Keratinocyte (primary cell): ENCODE measurements at regions not wholly inside any gene's neighbourhood (a gene's known extent, or its start where the extent isn't known, plus 50 kb on each side); places are given as distances from the start of the nearest gene placed in this dataset.

ENCODE experiments used
- DNase-seq: peaks from one replicate; pipeline ENCODE4 v3.0.0-alpha.2; 2011; ENCODE audit warnings: low read depth, missing footprints, low spot score
- FAIRE-seq: peaks from 2 replicates; lab custom pipeline; 2011; peaks lifted over from hg19 to GRCh38; lab: Jason Lieb, UNC
- H2AFZ ChIP-seq: 2 replicates; pipeline ENCODE4 v1.6.0; 2012; ENCODE audit warnings: low read length, control low read depth, inconsistent platforms; ENCODE audit not compliant: control insufficient read depth
- H3K27ac ChIP-seq: 2 replicates; pipeline ENCODE4 v1.5.1; 2011; ENCODE audit warnings: low read length; ENCODE audit not compliant: control insufficient read depth, insufficient read depth
- H3K27me3 ChIP-seq: 3 replicates; pipeline ENCODE4 v1.6.0; 2011; ENCODE audit warnings: low read length; ENCODE audit not compliant: control insufficient read depth, insufficient read depth; ENCODE audit errors: extremely low read depth
- H3K36me3 ChIP-seq, 2 experiments: 2 replicates in 1 of 2; 3 replicates in 1 of 2; pipeline ENCODE4 v1.5.1; 2011; ENCODE audit warnings: low read length in 2 of 2, mild to moderate bottlenecking in 1 of 2; ENCODE audit not compliant: control insufficient read depth in 2 of 2, insufficient read depth in 2 of 2; ENCODE audit errors: extremely low read depth in 1 of 2
- H3K4me1 ChIP-seq: 3 replicates; pipeline ENCODE4 v1.5.1; 2011; ENCODE audit warnings: low read length; ENCODE audit not compliant: control insufficient read depth, insufficient read depth; ENCODE audit errors: extremely low read depth
- H3K4me2 ChIP-seq: 3 replicates; pipeline ENCODE4 v1.6.0; 2011; ENCODE audit warnings: low read depth, low read length; ENCODE audit not compliant: control insufficient read depth, insufficient read depth; ENCODE audit errors: extremely low read depth
- H3K4me3 ChIP-seq, 3 experiments: fragments of 200-600 bp in 1 of 3; sonication (generic) in 1 of 3; 2 replicates in 2 of 3; 3 replicates in 1 of 3; pipeline ENCODE4 v1.5.1; 2011 to 2016; ENCODE audit warnings: low read length in 3 of 3, mild to moderate bottlenecking in 3 of 3, control low read depth in 2 of 3, inconsistent platforms in 1 of 3, low read depth in 1 of 3, mixed read lengths in 1 of 3, mixed run types in 1 of 3, moderate library complexity in 1 of 3; ENCODE audit not compliant: control insufficient read depth in 2 of 3, insufficient read depth in 2 of 3; ENCODE audit errors: extremely low read depth in 1 of 3
- H3K79me2 ChIP-seq: 2 replicates; pipeline ENCODE4 v1.6.0; 2012; ENCODE audit warnings: low read length; ENCODE audit not compliant: control insufficient read depth, insufficient read depth
- H3K9ac ChIP-seq: 3 replicates; pipeline ENCODE4 v1.6.0; 2011; ENCODE audit warnings: low read length; ENCODE audit not compliant: control insufficient read depth, insufficient read depth; ENCODE audit errors: extremely low read depth
- H3K9me1 ChIP-seq: 3 replicates; pipeline ENCODE4 v1.6.0; 2011; ENCODE audit warnings: low read length; ENCODE audit not compliant: control insufficient read depth, insufficient read depth; ENCODE audit errors: extremely low read depth
- H3K9me3 ChIP-seq: 2 replicates; pipeline ENCODE4 v1.5.1; 2012; ENCODE audit warnings: low read depth, low read length; ENCODE audit not compliant: control insufficient read depth
- H4K20me1 ChIP-seq: 3 replicates; pipeline ENCODE4 v1.6.0; 2011; ENCODE audit warnings: low read length; ENCODE audit not compliant: control insufficient read depth, insufficient read depth; ENCODE audit errors: extremely low read depth
- EZH2 ChIP-seq: IDR thresholded peaks from one replicate; pipeline ENCODE4 v1.6.1; 2012; ENCODE audit warnings: inconsistent platforms, mild to moderate bottlenecking, low read length, moderate library complexity
- dilution Hi-C: fragments of 300-500 bp; cut with MboI; formaldehyde crosslinking; loops from one replicate; pipeline ENCODE4 v1.7.0; 2020; ENCODE audit warnings: low sequenced_read_pairs; ENCODE audit not compliant: extremely low pct_ligation_motif_present
- TF ChIP-seq, protein P1 (sequence below), 3 experiments: IDR thresholded peaks in 1 of 3; conservative IDR thresholded peaks in 1 of 3; optimal IDR thresholded peaks in 1 of 3; 2 replicates in 2 of 3; 3 replicates in 1 of 3; pipeline versions ENCODE3 to v1.5.1; 2011; ENCODE audit warnings: low read length in 3 of 3, mild to moderate bottlenecking in 3 of 3, moderate library complexity in 2 of 3, control low read depth in 1 of 3, inconsistent platforms in 1 of 3; ENCODE audit not compliant: insufficient read depth in 2 of 3; ENCODE audit errors: extremely low read depth in 1 of 3

GRCh38 chr1:83552820-83553219, 446.1 kb downstream of the TTLL7 start:
- Histone ChIP-seq H3K4me3 (no peak overlapping the region), H4K20me1 (no peaks in the 10 kb centered on the region), H3K9me3 (no peaks in the 10 kb centered on the region), H3K9me1 (no peaks in the 10 kb centered on the region), H3K4me2 (no peak overlapping the region), H3K27ac (no peak overlapping the region), H3K27me3 (peaks cover 4% of the 10 kb centered on the region), H3K4me1 (no peaks in the 10 kb centered on the region), H3K36me3 (no peaks in the 10 kb centered on the region), H3K9ac (no peak overlapping the region), H3K79me2 (no peaks in the 10 kb centered on the region), H2AFZ (no peak overlapping the region)
- DNase-seq (no peak), FAIRE-seq (no peak)
- dilution Hi-C loops: no loop called here
- TF ChIP-seq EZH2: no peak
- TF ChIP-seq, protein P1, sequence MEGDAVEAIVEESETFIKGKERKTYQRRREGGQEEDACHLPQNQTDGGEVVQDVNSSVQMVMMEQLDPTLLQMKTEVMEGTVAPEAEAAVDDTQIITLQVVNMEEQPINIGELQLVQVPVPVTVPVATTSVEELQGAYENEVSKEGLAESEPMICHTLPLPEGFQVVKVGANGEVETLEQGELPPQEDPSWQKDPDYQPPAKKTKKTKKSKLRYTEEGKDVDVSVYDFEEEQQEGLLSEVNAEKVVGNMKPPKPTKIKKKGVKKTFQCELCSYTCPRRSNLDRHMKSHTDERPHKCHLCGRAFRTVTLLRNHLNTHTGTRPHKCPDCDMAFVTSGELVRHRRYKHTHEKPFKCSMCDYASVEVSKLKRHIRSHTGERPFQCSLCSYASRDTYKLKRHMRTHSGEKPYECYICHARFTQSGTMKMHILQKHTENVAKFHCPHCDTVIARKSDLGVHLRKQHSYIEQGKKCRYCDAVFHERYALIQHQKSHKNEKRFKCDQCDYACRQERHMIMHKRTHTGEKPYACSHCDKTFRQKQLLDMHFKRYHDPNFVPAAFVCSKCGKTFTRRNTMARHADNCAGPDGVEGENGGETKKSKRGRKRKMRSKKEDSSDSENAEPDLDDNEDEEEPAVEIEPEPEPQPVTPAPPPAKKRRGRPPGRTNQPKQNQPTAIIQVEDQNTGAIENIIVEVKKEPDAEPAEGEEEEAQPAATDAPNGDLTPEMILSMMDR (optimal IDR thresholded peaks at IDR 0.05 in 1 of 3, IDR thresholded peaks at IDR 0.05 in 1 of 3, conservative IDR thresholded peaks at IDR 0.05 in 1 of 3; ENCODE audit: extremely low read depth in 1 of 3, insufficient read depth in 2 of 3, low read length in 3 of 3): no peak

DNA sequence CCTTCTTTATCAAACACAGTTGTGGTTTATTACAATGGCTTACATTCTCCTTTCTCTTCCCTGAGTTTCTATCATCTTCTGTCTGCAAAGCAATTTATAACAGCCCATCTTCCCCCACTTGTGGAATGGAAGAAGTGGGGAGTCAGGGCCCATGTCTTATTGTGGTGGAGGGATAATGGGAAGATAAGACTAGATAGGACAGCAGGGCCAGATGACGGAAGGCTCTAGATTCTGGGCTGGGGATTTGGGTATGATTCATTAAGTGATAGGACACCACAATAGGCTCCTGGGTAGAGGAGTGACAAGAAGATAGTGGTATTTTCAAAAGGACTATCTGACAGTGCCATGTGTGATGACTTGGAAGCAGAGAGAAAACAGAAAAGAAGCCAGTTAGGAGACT, 450.6 kb downstream of the TTLL7 start:
- no peak overlapping the region for H3K4me3 ChIP-seq
- dilution Hi-C loops: no loop called here

More for the DNA sequence above, 450.6 kb downstream of the TTLL7 start:
- Histone ChIP-seq H3K4me2 (no peak overlapping the region), H4K20me1 (no peaks in the 10 kb centered on the region), H3K9me1 (no peaks in the 10 kb centered on the region), H3K27me3 (peaks cover 4% of the 10 kb centered on the region), H3K36me3 (no peaks in the 10 kb centered on the region), H3K27ac (no peak overlapping the region), H3K9ac (no peak overlapping the region), H3K9me3 (no peaks in the 10 kb centered on the region), H2AFZ (no peak overlapping the region), H3K79me2 (no peaks in the 10 kb centered on the region), H3K4me1 (no peaks in the 10 kb centered on the region)
- TF ChIP-seq EZH2: no peak
- TF ChIP-seq, protein P1 (optimal IDR thresholded peaks at IDR 0.05 in 1 of 3, IDR thresholded peaks at IDR 0.05 in 1 of 3, conservative IDR thresholded peaks at IDR 0.05 in 1 of 3; ENCODE audit: extremely low read depth in 1 of 3, insufficient read depth in 2 of 3, low read length in 3 of 3): no peak
- no peak for DNase-seq
- FAIRE-seq: no peak
